CD4-positive, CD25-positive, alpha-beta regulatory T cell (primary cell): ENCODE measurements at regions not wholly inside any gene's neighbourhood (a gene's known extent, or its start where the extent isn't known, plus 50 kb on each side); places are given as distances from the start of the nearest gene placed in this dataset.

Experiments
- ATAC-seq, 2 donors: fragments of 150-1000 bp; cut with Tn5 transposase; one replicate each; pipeline ENCODE4 v1.10.0; 2021; ENCODE audit warnings: low read depth in 2 of 2, moderate number of reproducible peaks in 2 of 2, moderate library complexity in 1 of 2
- DNase-seq, 3 donors: peaks; one replicate each; pipeline versions ENCODE4 v3.0.0 to v3.0.0-alpha.2; 2012 to 2022; ENCODE audit warnings: mixed read lengths in 1 of 3
- H3K27ac ChIP-seq: one replicate; pipeline ENCODE4 v1.7.0; 2013; ENCODE audit warnings: mild to moderate bottlenecking, low read length; ENCODE audit not compliant: insufficient read depth, poor library complexity, severe bottlenecking
- H3K27me3 ChIP-seq: one replicate; pipeline ENCODE4 v1.7.0; 2013; ENCODE audit warnings: low read length; ENCODE audit not compliant: control insufficient read depth, insufficient read depth
- H3K36me3 ChIP-seq: one replicate; pipeline ENCODE4 v1.7.0; 2013; ENCODE audit warnings: mild to moderate bottlenecking, low read length, moderate library complexity; ENCODE audit not compliant: control insufficient read depth, insufficient read depth
- H3K4me1 ChIP-seq: 2 replicates; pipeline ENCODE4 v1.7.0; 2013; ENCODE audit warnings: mild to moderate bottlenecking, low read length; ENCODE audit not compliant: insufficient read depth, control insufficient read depth, poor library complexity, severe bottlenecking
- H3K4me3 ChIP-seq: one replicate; pipeline ENCODE4 v1.7.0; 2013; ENCODE audit warnings: low read depth, mild to moderate bottlenecking, low read length, moderate library complexity
- H3K9me3 ChIP-seq, 2 experiments: 1 replicate in 1 of 2; 2 replicates in 1 of 2; pipeline ENCODE4 v1.7.0; 2013; ENCODE audit warnings: low read length in 2 of 2, mild to moderate bottlenecking in 1 of 2, moderate library complexity in 1 of 2; ENCODE audit not compliant: control insufficient read depth in 2 of 2
- H3K27ac Mint-ChIP-seq, 3 donors: one replicate each; pipeline ENCODE4 v1.8.0; 2020 to 2022; ENCODE audit warnings: mild to moderate bottlenecking in 3 of 3, mixed read lengths in 3 of 3, moderate library complexity in 2 of 3
- H3K27me3 Mint-ChIP-seq: one replicate; pipeline ENCODE4 v1.8.0; 2022; ENCODE audit warnings: mild to moderate bottlenecking, mixed read lengths
- H3K36me3 Mint-ChIP-seq: one replicate; pipeline ENCODE4 v1.8.0; 2020; ENCODE audit warnings: mixed read lengths
- H3K4me1 Mint-ChIP-seq, 4 donors: one replicate each; pipeline ENCODE4 v1.8.0; 2020 to 2022; ENCODE audit warnings: mixed read lengths in 4 of 4, mild to moderate bottlenecking in 1 of 4
- H3K4me3 Mint-ChIP-seq, 4 donors: one replicate each; pipeline ENCODE4 v1.8.0; 2020 to 2022; ENCODE audit warnings: mild to moderate bottlenecking in 4 of 4, mixed read lengths in 4 of 4, moderate library complexity in 3 of 4
- H3K9me3 Mint-ChIP-seq, 7 donors: one replicate each; pipeline ENCODE4 v1.8.0; 2020 to 2022; ENCODE audit warnings: mixed read lengths in 7 of 7, mild to moderate bottlenecking in 3 of 7, moderate library complexity in 2 of 7

GRCh38 chr7:113331155-113331898 lies 213.0 kb upstream of the SMIM30 start:
- no peaks in the 10 kb centered on the region for H3K27me3 ChIP-seq
- H3K27me3 Mint-ChIP-seq: no peaks in the 10 kb centered on the region
- H3K4me1 ChIP-seq: no peaks in the 10 kb centered on the region
- no peak overlapping the region for H3K27ac Mint-ChIP-seq
- H3K4me1 Mint-ChIP-seq: no peaks in the 10 kb centered on the region
- no peaks in the 10 kb centered on the region for H3K9me3 ChIP-seq
- no peaks in the 10 kb centered on the region for H3K36me3 ChIP-seq
- H3K9me3 Mint-ChIP-seq: peaks cover 0 to 6% (median under 1%) of the 10 kb centered on the region in 7 donors
- DNase-seq (no peak), ATAC-seq (no peak)
- H3K36me3 Mint-ChIP-seq: no peaks in the 10 kb centered on the region
- H3K27ac ChIP-seq: no peak overlapping the region
- H3K4me3 ChIP-seq: no peak overlapping the region
- no peak overlapping the region for H3K4me3 Mint-ChIP-seq

- no peak overlapping the region for H3K4me3 Mint-ChIP-seq
- H3K27me3 Mint-ChIP-seq: no peaks in the 10 kb centered on the region
- Histone ChIP-seq H3K4me1 (no peaks in the 10 kb centered on the region), H3K4me3 (no peak overlapping the region), H3K36me3 (no peaks in the 10 kb centered on the region), H3K9me3 (no peaks in the 10 kb centered on the region), H3K27me3 (no peaks in the 10 kb centered on the region), H3K27ac (no peak overlapping the region)
- ATAC-seq: no peak
- H3K4me1 Mint-ChIP-seq: no peaks in the 10 kb centered on the region
- no peak overlapping the region for H3K27ac Mint-ChIP-seq
- no peak for DNase-seq
- H3K9me3 Mint-ChIP-seq: peaks cover 0 to 2% (median 0%) of the 10 kb centered on the region in 7 donors
- H3K36me3 Mint-ChIP-seq: no peaks in the 10 kb centered on the region
Observed at GRCh38 chr7:113321201-113321600, 202.8 kb upstream of the SMIM30 start.

- ATAC-seq: no peak
- no peaks in the 10 kb centered on the region for H3K27me3 Mint-ChIP-seq
- H3K4me1 Mint-ChIP-seq: no peaks in the 10 kb centered on the region
- no peak for DNase-seq
- Histone ChIP-seq H3K27ac (no peak overlapping the region), H3K27me3 (no peaks in the 10 kb centered on the region), H3K4me3 (no peak overlapping the region), H3K36me3 (no peaks in the 10 kb centered on the region), H3K4me1 (no peaks in the 10 kb centered on the region), H3K9me3 (no peaks in the 10 kb centered on the region)
- H3K9me3 Mint-ChIP-seq: peaks cover 0 to 2% (median 0%) of the 10 kb centered on the region in 7 donors
- H3K27ac Mint-ChIP-seq: no peak overlapping the region
- no peaks in the 10 kb centered on the region for H3K36me3 Mint-ChIP-seq
- no peak overlapping the region for H3K4me3 Mint-ChIP-seq
Observed at GRCh38 chr7:113320419-113320818, 202.1 kb upstream of the SMIM30 start.

GRCh38 chr7:113314594-113314993 lies 196.2 kb upstream of the SMIM30 start:
- no peaks in the 10 kb centered on the region for H3K27me3 ChIP-seq
- DNase-seq (no peak), ATAC-seq (no peak)
- H3K27ac ChIP-seq: no peak overlapping the region
- Mint-ChIP-seq H3K4me1 (no peaks in the 10 kb centered on the region), H3K27me3 (no peaks in the 10 kb centered on the region), H3K9me3 (peaks cover 0 to 3% (median 1%) of the 10 kb centered on the region in 7 donors), H3K4me3 (no peak overlapping the region), H3K36me3 (no peaks in the 10 kb centered on the region), H3K27ac (no peak overlapping the region)
- H3K4me1 ChIP-seq: no peaks in the 10 kb centered on the region
- no peaks in the 10 kb centered on the region for H3K9me3 ChIP-seq
- H3K36me3 ChIP-seq: no peaks in the 10 kb centered on the region
- H3K4me3 ChIP-seq: no peak overlapping the region

GRCh38 chr7:113308399-113308798 lies 190.0 kb upstream of the SMIM30 start:
- no peak for ATAC-seq
- H3K9me3 Mint-ChIP-seq: peaks cover 0 to 8% (median 0%) of the 10 kb centered on the region in 7 donors
- H3K36me3 ChIP-seq: no peaks in the 10 kb centered on the region

GRCh38 chr7:113307147-113307546 lies 188.8 kb upstream of the SMIM30 start:
- Mint-ChIP-seq H3K36me3 (no peaks in the 10 kb centered on the region), H3K9me3 (peaks cover 0 to 9% (median 1%) of the 10 kb centered on the region in 7 donors), H3K4me1 (no peaks in the 10 kb centered on the region), H3K27ac (no peak overlapping the region), H3K4me3 (no peak overlapping the region), H3K27me3 (no peaks in the 10 kb centered on the region)
- DNase-seq: no peak
- Histone ChIP-seq H3K4me1 (no peaks in the 10 kb centered on the region), H3K9me3 (no peaks in the 10 kb centered on the region), H3K36me3 (no peaks in the 10 kb centered on the region), H3K4me3 (no peak overlapping the region), H3K27ac (no peak overlapping the region), H3K27me3 (no peaks in the 10 kb centered on the region)
- ATAC-seq: no peak

More at GRCh38 chr7:113308399-113308798, 190.0 kb upstream of the SMIM30 start:
- H3K27ac Mint-ChIP-seq: no peak overlapping the region
- no peaks in the 10 kb centered on the region for H3K4me1 Mint-ChIP-seq
- no peak overlapping the region for H3K4me3 Mint-ChIP-seq
- no peaks in the 10 kb centered on the region for H3K27me3 Mint-ChIP-seq
- no peak for DNase-seq
- H3K27ac ChIP-seq: no peak overlapping the region
- no peaks in the 10 kb centered on the region for H3K9me3 ChIP-seq
- H3K27me3 ChIP-seq: no peaks in the 10 kb centered on the region
- no peak overlapping the region for H3K4me3 ChIP-seq
- H3K36me3 Mint-ChIP-seq: no peaks in the 10 kb centered on the region
- no peaks in the 10 kb centered on the region for H3K4me1 ChIP-seq

GRCh38 chr7:113306302-113306701 lies 187.9 kb upstream of the SMIM30 start:
- Histone ChIP-seq H3K4me1 (no peaks in the 10 kb centered on the region), H3K4me3 (no peak overlapping the region), H3K27ac (no peak overlapping the region), H3K9me3 (no peaks in the 10 kb centered on the region), H3K27me3 (no peaks in the 10 kb centered on the region), H3K36me3 (no peaks in the 10 kb centered on the region)
- ATAC-seq: no peak
- Mint-ChIP-seq H3K9me3 (peaks cover 0 to 9% (median 1%) of the 10 kb centered on the region in 7 donors), H3K27ac (no peak overlapping the region), H3K4me3 (no peak overlapping the region), H3K4me1 (no peaks in the 10 kb centered on the region), H3K36me3 (no peaks in the 10 kb centered on the region), H3K27me3 (no peaks in the 10 kb centered on the region)
- DNase-seq: no peak

GRCh38 chr7:113304104-113304503 lies 185.8 kb upstream of the SMIM30 start:
- H3K4me3 Mint-ChIP-seq: no peak overlapping the region
- no peaks in the 10 kb centered on the region for H3K4me1 Mint-ChIP-seq
- H3K4me3 ChIP-seq: no peak overlapping the region
- ATAC-seq (no peak), DNase-seq (no peak)
- H3K9me3 Mint-ChIP-seq: peaks cover 0 to 9% (median 1%) of the 10 kb centered on the region in 7 donors
- no peak overlapping the region for H3K27ac Mint-ChIP-seq
- H3K4me1 ChIP-seq: no peaks in the 10 kb centered on the region
- H3K27me3 Mint-ChIP-seq: no peaks in the 10 kb centered on the region
- H3K36me3 ChIP-seq: no peaks in the 10 kb centered on the region
- H3K27ac ChIP-seq: no peak overlapping the region
- H3K9me3 ChIP-seq: no peaks in the 10 kb centered on the region
- H3K27me3 ChIP-seq: no peaks in the 10 kb centered on the region
- no peaks in the 10 kb centered on the region for H3K36me3 Mint-ChIP-seq
